Astrocyte (in vitro differentiated cells and primary cell): ENCODE measurements at regions not wholly inside any gene's neighbourhood (a gene's known extent, or its start where the extent isn't known, plus 50 kb on each side); places are given as distances from the start of the nearest gene placed in this dataset.

ENCODE experiments used
- DNase-seq: peaks from one replicate; pipeline ENCODE4 v3.0.0-alpha.2; 2010; ENCODE audit warnings: low read depth
- FAIRE-seq: peaks from 2 replicates; lab custom pipeline; 2011; peaks lifted over from hg19 to GRCh38; lab: Jason Lieb, UNC
- H2AFZ ChIP-seq: 2 replicates; pipeline ENCODE4 v1.6.0; 2012; ENCODE audit warnings: low read depth, low read length, inconsistent platforms
- H3K27ac ChIP-seq: 2 replicates; pipeline ENCODE4 v1.5.1; 2011; ENCODE audit warnings: low read depth, low read length, inconsistent platforms
- H3K27me3 ChIP-seq: 2 replicates; pipeline ENCODE4 v1.6.0; 2011; ENCODE audit warnings: low read length, inconsistent platforms; ENCODE audit not compliant: insufficient read depth
- H3K36me3 ChIP-seq: 2 replicates; pipeline ENCODE4 v1.5.1; 2011; ENCODE audit warnings: low read length, inconsistent platforms; ENCODE audit not compliant: insufficient read depth
- H3K4me1 ChIP-seq: 2 replicates; pipeline ENCODE4 v1.5.1; 2011; ENCODE audit warnings: low read length, inconsistent platforms; ENCODE audit not compliant: insufficient read depth
- H3K4me2 ChIP-seq: 2 replicates; pipeline ENCODE4 v1.6.0; 2012; ENCODE audit warnings: low read length, inconsistent platforms
- H3K4me3 ChIP-seq: 2 replicates; pipeline ENCODE4 v1.5.1; 2011; ENCODE audit warnings: low read depth, mild to moderate bottlenecking, low read length, inconsistent platforms; ENCODE audit not compliant: insufficient read depth
- H3K79me2 ChIP-seq: 2 replicates; pipeline ENCODE4 v1.6.0; 2012; ENCODE audit warnings: mild to moderate bottlenecking, low read length, inconsistent platforms; ENCODE audit not compliant: insufficient read depth
- H3K9ac ChIP-seq: 2 replicates; pipeline ENCODE4 v1.6.0; 2012; ENCODE audit warnings: mild to moderate bottlenecking, low read length, inconsistent platforms
- H3K9me3 ChIP-seq: 2 replicates; pipeline ENCODE4 v1.5.1; 2012; ENCODE audit warnings: low read depth, mild to moderate bottlenecking, low read length, inconsistent platforms; ENCODE audit not compliant: insufficient read depth
- H4K20me1 ChIP-seq: 2 replicates; pipeline ENCODE4 v1.6.0; 2012; ENCODE audit warnings: low read length, inconsistent platforms; ENCODE audit not compliant: insufficient read depth
- H3K27ac Mint-ChIP-seq: one replicate; pipeline ENCODE4 v1.8.0; 2021; ENCODE audit warnings: mild to moderate bottlenecking, mixed read lengths; ENCODE audit not compliant: unreplicated experiment
- H3K27me3 Mint-ChIP-seq: one replicate; pipeline ENCODE4 v1.8.0; 2021; ENCODE audit warnings: low read depth, mixed read lengths; ENCODE audit not compliant: unreplicated experiment
- H3K36me3 Mint-ChIP-seq: one replicate; pipeline ENCODE4 v1.8.0; 2021; ENCODE audit warnings: low read depth, mixed read lengths; ENCODE audit not compliant: unreplicated experiment
- H3K4me1 Mint-ChIP-seq: one replicate; pipeline ENCODE4 v1.8.0; 2021; ENCODE audit warnings: low read depth, mixed read lengths; ENCODE audit not compliant: unreplicated experiment
- H3K4me3 Mint-ChIP-seq: one replicate; pipeline ENCODE4 v1.8.0; 2021; ENCODE audit warnings: mild to moderate bottlenecking, moderate library complexity, mixed read lengths; ENCODE audit not compliant: unreplicated experiment
- H3K9me3 Mint-ChIP-seq: one replicate; pipeline ENCODE4 v1.8.0; 2021; ENCODE audit warnings: mild to moderate bottlenecking, mixed read lengths; ENCODE audit not compliant: unreplicated experiment
- CTCF ChIP-seq: IDR thresholded peaks from 2 replicates; pipeline ENCODE4 v1.5.1; 2011; ENCODE audit warnings: low read depth, mild to moderate bottlenecking, inconsistent platforms, low read length, moderate library complexity; ENCODE audit not compliant: insufficient read depth
- EZH2 ChIP-seq: IDR thresholded peaks from 2 replicates; pipeline ENCODE4 v1.6.1; 2012; ENCODE audit warnings: mild to moderate bottlenecking, low read length, inconsistent platforms; ENCODE audit not compliant: insufficient read depth

GRCh38 chr2:173599821-173600359 is 245.2 kb downstream of the CDCA7 start:
- H3K9me3 Mint-ChIP-seq = no peaks in the 10 kb centered on the region
- no peak overlapping the region for H3K27ac ChIP-seq
- no peak overlapping the region for H3K4me3 Mint-ChIP-seq
- no peaks in the 10 kb centered on the region for H3K4me1 Mint-ChIP-seq
- no peaks in the 10 kb centered on the region for H3K9me3 ChIP-seq
- H3K27me3 ChIP-seq = peaks cover 2% of the 10 kb centered on the region
- TF ChIP-seq CTCF (no peak), EZH2 (no peak)
- no peak overlapping the region for H2AFZ ChIP-seq
- no peaks in the 10 kb centered on the region for H4K20me1 ChIP-seq
- no peak for FAIRE-seq
- no peaks in the 10 kb centered on the region for H3K27me3 Mint-ChIP-seq
- H3K36me3 ChIP-seq = no peaks in the 10 kb centered on the region
- no peak overlapping the region for H3K27ac Mint-ChIP-seq
- no peak for DNase-seq
- no peak overlapping the region for H3K4me2 ChIP-seq
- no peaks in the 10 kb centered on the region for H3K4me1 ChIP-seq
- H3K4me3 ChIP-seq = no peak overlapping the region
- no peaks in the 10 kb centered on the region for H3K79me2 ChIP-seq
- no peaks in the 10 kb centered on the region for H3K36me3 Mint-ChIP-seq
- no peak overlapping the region for H3K9ac ChIP-seq

DNA sequence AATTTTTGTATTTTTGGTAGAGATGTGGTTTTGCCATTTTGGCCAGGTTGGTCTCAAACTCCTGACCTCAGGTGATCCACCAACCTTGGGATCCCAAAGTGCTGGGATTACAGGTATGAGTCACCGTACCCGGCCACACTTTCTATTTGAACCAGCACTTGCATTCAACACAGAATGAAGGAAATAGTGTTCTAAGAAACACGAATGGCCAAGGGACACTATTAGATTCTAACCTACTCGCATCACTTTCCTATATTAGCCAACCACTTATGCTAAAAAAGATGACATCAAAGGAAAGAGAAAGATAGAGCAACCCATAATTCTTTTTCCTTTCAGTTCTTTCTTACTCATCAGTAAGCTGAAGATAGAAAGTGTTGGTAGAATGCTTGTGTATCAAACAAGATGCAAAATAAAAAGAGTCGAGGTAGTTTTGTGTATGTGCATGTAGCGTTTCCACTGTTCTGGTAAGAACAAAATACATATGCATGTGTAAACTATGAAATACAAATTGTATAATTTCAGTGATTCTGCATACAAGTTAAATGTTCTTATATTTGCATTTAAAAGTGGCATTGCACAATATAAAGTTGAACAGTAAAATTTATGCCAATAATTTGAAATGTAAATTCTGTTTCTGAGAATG is 247.6 kb downstream of the CDCA7 start:
- Histone ChIP-seq H3K27ac (no peak overlapping the region), H3K4me1 (no peaks in the 10 kb centered on the region), H3K79me2 (no peaks in the 10 kb centered on the region), H3K4me3 (no peak overlapping the region), H2AFZ (no peak overlapping the region), H3K9me3 (no peaks in the 10 kb centered on the region), H3K9ac (no peak overlapping the region), H4K20me1 (no peaks in the 10 kb centered on the region), H3K27me3 (peaks cover 2% of the 10 kb centered on the region), H3K4me2 (no peak overlapping the region), H3K36me3 (no peaks in the 10 kb centered on the region)
- DNase-seq (no peak), FAIRE-seq (no peak)
- H3K27me3 Mint-ChIP-seq = no peaks in the 10 kb centered on the region
- H3K27ac Mint-ChIP-seq = no peak overlapping the region
- TF ChIP-seq EZH2 (no peak), CTCF (no peak)
- no peak overlapping the region for H3K4me3 Mint-ChIP-seq
- no peaks in the 10 kb centered on the region for H3K36me3 Mint-ChIP-seq
- H3K4me1 Mint-ChIP-seq = peaks cover 2% of the 10 kb centered on the region
- H3K9me3 Mint-ChIP-seq = no peaks in the 10 kb centered on the region

GRCh38 chr2:173605994-173606393 is 251.3 kb downstream of the CDCA7 start:
- Histone ChIP-seq H3K79me2 (no peaks in the 10 kb centered on the region), H3K36me3 (no peaks in the 10 kb centered on the region), H3K9me3 (no peaks in the 10 kb centered on the region), H3K9ac (no peak overlapping the region), H2AFZ (no peak overlapping the region), H3K4me3 (no peak overlapping the region), H3K27me3 (peaks cover 2% of the 10 kb centered on the region), H3K4me1 (no peaks in the 10 kb centered on the region), H4K20me1 (no peaks in the 10 kb centered on the region), H3K4me2 (no peak overlapping the region), H3K27ac (no peak overlapping the region)
- Mint-ChIP-seq H3K36me3 (no peaks in the 10 kb centered on the region), H3K9me3 (no peaks in the 10 kb centered on the region), H3K27me3 (no peaks in the 10 kb centered on the region), H3K27ac (no peak overlapping the region), H3K4me1 (peaks cover 2% of the 10 kb centered on the region), H3K4me3 (no peak overlapping the region)
- TF ChIP-seq CTCF (no peak), EZH2 (no peak)
- FAIRE-seq (no peak), DNase-seq (no peak)
